ENCODE measurements at regions not wholly inside any gene's neighbourhood (a gene's known extent, or its start where the extent isn't known, plus 50 kb on each side); places are given as distances from the start of the nearest gene placed in this dataset.
"Not testable (repeated sequence)": the region's sequence is repeated elsewhere in the genome, so short reads cannot be mapped to it uniquely, and the experiment has no call there.

GRCh38 chr2:203631068-203631757 lies 75.2 kb upstream of the CD28 start:
- no peak for DNase-seq

DNA sequence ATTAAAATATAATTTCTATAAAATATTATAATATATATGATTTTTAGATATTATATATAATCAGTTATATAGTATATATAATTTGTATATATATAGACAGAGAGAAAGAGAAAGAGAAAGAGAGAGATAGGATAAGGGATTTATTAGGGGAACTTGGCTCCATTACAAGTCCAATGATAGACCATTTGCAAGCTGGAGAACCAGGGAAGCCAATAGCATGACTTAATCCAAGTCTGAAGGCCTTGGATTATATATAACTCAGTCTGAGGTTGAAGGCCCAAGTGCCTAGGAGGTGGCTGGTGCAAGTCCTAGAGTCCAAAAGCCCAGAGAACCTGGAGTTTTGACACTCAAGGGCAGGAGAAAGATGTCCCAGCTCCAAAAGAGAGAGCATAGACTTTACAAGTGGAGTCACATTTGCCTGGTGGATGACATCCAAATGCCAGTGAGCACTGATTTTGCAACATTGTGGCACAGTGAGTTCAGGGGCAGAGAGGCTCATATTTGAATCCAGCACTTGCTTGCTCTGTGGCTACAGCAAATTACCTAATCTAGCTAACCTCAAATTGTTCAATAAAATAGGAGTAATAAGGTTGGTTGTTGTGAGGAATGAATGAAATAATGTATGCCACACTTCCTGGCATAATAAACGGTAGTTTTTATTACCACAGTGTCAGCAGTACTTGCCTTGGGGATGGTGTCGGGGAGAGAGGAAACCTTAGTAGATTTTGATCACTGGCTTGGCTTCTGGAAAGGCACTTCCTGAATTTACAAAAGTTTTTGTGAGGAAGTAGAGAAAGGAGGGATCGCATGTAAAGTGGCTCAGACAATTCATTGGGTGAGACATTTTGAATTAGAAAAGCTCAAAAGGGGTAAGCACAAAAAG lies 69.6 kb upstream of the CD28 start:
- no peak for DNase-seq

- DNase-seq: no peak
Measured at GRCh38 chr2:203637471-203638167, 68.8 kb upstream of the CD28 start.

- DNase-seq: not testable (repeated sequence)
Measured at GRCh38 chr2:203641865-203642264, 64.6 kb upstream of the CD28 start.

DNA sequence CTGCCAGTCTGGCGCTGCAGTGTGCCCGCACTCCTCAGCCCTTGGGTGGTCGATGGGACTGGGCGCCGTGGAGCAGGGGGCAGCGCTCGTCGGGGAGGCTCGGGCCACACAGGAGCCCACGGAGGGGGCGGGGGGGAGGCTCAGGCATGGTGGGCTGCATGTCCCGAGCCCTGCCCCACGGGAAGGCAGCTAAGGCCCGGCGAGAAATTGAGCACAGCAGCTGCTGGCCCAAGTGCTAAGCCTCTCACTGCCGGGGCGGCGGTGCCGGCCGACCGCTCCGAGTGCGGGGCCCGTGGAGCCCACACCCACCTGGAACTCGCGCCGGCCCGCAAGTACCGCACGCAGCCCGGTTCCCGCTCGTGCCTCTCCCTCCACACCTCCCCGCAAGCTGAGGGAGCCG lies 63.6 kb upstream of the CD28 start:
- not testable (repeated sequence) for DNase-seq

- no peak for DNase-seq
Measured at GRCh38 chr2:203645831-203646230, 60.6 kb upstream of the CD28 start.

- DNase-seq: no peak
Measured at GRCh38 chr2:203646266-203646864, 60.1 kb upstream of the CD28 start.

- DNase-seq: no peak
Measured at GRCh38 chr2:203646961-203647360, 59.5 kb upstream of the CD28 start.

DNA sequence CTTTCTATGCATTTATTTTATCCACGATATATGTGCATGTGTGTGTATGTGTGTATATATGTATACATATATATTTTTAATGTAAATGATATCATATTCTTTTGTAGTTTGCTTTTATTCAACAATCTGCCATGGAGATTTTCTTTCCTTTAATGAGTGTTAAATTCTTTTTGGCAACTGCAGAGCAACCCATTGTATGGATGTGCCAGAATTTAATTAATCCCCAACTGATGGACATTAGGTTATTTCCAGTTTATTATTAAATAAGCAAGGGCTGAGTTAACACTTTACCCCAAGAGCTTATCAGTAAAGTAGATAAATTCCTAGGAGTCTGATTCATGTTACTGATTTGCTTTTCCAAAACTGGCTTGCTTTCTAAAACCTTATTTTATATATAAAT lies 58.9 kb upstream of the CD28 start:
- DNase-seq: no peak

- no peak for DNase-seq
Measured at GRCh38 chr2:203648273-203648672, 58.2 kb upstream of the CD28 start.

GRCh38 chr2:203649176-203649814 lies 57.1 kb upstream of the CD28 start:
- DNase-seq: no peak

GRCh38 chr2:203650860-203651613 lies 55.4 kb upstream of the CD28 start:
- DNase-seq: no peak

DNA sequence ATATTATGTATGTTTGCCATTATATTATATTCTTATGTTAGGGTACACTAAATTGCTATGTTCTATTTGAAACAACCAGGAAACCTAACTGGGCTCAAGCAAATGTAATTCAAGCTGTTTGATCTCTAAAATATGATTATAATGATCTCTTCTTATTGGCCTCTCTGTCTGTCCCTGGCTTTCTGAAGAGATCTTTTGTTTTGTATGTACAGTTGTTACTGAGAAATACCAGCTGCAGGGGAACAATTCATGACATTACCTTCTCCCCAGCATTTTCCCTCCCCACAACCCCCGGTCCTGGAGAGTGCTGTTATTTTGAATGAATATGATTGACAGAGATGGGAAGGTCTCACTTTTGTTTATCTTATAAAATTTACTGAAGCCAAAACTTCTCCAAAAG lies 54.8 kb upstream of the CD28 start:
- no peak for DNase-seq

GRCh38 chr2:203654826-203655225 lies 51.6 kb upstream of the CD28 start:
- DNase-seq: no peak

GRCh38 chr2:203656522-203657287 lies 49.7 kb upstream of the CD28 start:
- no peak for DNase-seq

All from renal pelvis (tissue), 1 donor.